ENCODE measurements at regions not wholly inside any gene's neighbourhood (a gene's known extent, or its start where the extent isn't known, plus 50 kb on each side); places are given as distances from the start of the nearest gene placed in this dataset.

- Histone ChIP-seq H3K27ac (no peak overlapping the region), H3K4me1 (no peaks in the 10 kb centered on the region), H3K4me2 (no peak overlapping the region), H3K4me3 (no peak overlapping the region), H3K9me3 (no peaks in the 10 kb centered on the region)
- POLR2A ChIA-PET: no interaction called here
- ATAC-seq (no peak), FAIRE-seq (no peak), DNase-seq (ENCODE audit: low read depth in 1 of 2, low spot score in 1 of 2) (no peak)
- TF ChIP-seq HDAC2 (IDR thresholded peaks at IDR 0.05) (no peak), FOXS1 (CRISPR knock-in tag; IDR thresholded peaks at IDR 0.05) (no peak), ZNF302 (CRISPR knock-in tag; IDR thresholded peaks at IDR 0.05) (no peak), MAFK (IDR thresholded peaks at IDR 0.05; ENCODE audit: partially characterized antibody) (no peak), EHF (CRISPR knock-in tag; IDR thresholded peaks at IDR 0.05) (no peak), MAX (IDR thresholded peaks at IDR 0.05) (no peak), FOSB (CRISPR knock-in tag; IDR thresholded peaks at IDR 0.05) (no peak)
- CTCF ChIA-PET: no interaction called here
- WGBS (ENCODE audit: missing lambda C conversion rate): 55% methylated on average over 16 of the region's 20 CpGs
Observed at GRCh38 chr14:105601360-105602242, 75.2 kb downstream of the TMEM121 start.

GRCh38 chr14:105602243-105602750 lies 75.9 kb downstream of the TMEM121 start:
- FAIRE-seq: no peak
- POLR2A ChIA-PET: no interaction called here

More at GRCh38 chr14:105602243-105602750, 75.9 kb downstream of the TMEM121 start:
- Histone ChIP-seq H3K4me3 (no peak overlapping the region), H3K4me1 (no peaks in the 10 kb centered on the region), H3K9me3 (no peaks in the 10 kb centered on the region), H3K4me2 (no peak overlapping the region), H3K27ac (no peak overlapping the region)
- 89% methylated on average over 8 of the region's 9 CpGs for WGBS (ENCODE audit: missing lambda C conversion rate)
- CTCF ChIA-PET: no interaction called here
- TF ChIP-seq BCL3 (IDR thresholded peaks at IDR 0.05): no peak
- TF ChIP-seq ZNF302 (CRISPR knock-in tag; IDR thresholded peaks at IDR 0.05): no peak
- no peak for TF ChIP-seq ESRRA (IDR thresholded peaks at IDR 0.05; ENCODE audit: borderline replicate concordance, low read length)
- TF ChIP-seq SREBF2 (IDR thresholded peaks at IDR 0.05): no peak
- TF ChIP-seq MYC (IDR thresholded peaks at IDR 0.05; ENCODE audit: borderline replicate concordance, low read length): no peak
- no peak for TF ChIP-seq HEYL (CRISPR knock-in tag; IDR thresholded peaks at IDR 0.05)
- TF ChIP-seq HDAC2 (IDR thresholded peaks at IDR 0.05): no peak
- TF ChIP-seq E2F6 (IDR thresholded peaks at IDR 0.05; ENCODE audit: borderline replicate concordance, low read depth): no peak
- no peak for TF ChIP-seq TFCP2L1 (CRISPR knock-in tag; IDR thresholded peaks at IDR 0.05)
- TF ChIP-seq REST (IDR thresholded peaks at IDR 0.05): no peak
- DNase-seq (ENCODE audit: low read depth in 1 of 2, low spot score in 1 of 2) (no peak), ATAC-seq (no peak)
